ENCODE measurements at regions not wholly inside any gene's neighbourhood (a gene's known extent, or its start where the extent isn't known, plus 50 kb on each side); places are given as distances from the start of the nearest gene placed in this dataset.

DNA sequence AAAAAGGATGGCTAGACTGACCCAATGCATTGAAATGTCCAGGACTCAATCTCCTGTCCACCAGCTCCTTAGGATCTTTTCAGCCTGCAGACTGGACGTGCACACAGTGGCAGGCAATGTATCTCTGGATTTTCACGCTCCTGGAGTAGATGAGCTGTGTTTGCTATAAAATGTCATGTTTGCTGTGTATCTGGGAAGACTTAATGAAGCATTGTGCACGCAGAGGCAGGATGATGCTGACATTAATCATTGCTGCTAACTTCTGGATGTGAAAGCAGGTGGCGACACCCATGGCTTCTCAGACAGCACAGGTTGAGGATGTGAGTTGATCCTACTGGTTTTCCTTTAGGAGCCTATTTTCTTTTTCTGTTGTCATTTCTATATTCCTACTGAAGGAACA is 133.1 kb upstream of the PCSK2 start:
- DNase-seq (no peak), ATAC-seq (no peak)
- H3K4me1 Mint-ChIP-seq, result no peaks in the 10 kb centered on the region
- Histone ChIP-seq H3K36me3 (ENCODE audit: control insufficient read depth, insufficient read depth, low read length) (no peaks in the 10 kb centered on the region), H3K4me3 (ENCODE audit: low read length) (no peak overlapping the region), H3K27me3 (ENCODE audit: control insufficient read depth, insufficient read depth, low read length) (no peaks in the 10 kb centered on the region), H3K9me3 (ENCODE audit: control insufficient read depth, insufficient read depth, low read length) (peaks cover 4% of the 10 kb centered on the region), H3K4me1 (ENCODE audit: control insufficient read depth, insufficient read depth, low read length) (no peaks in the 10 kb centered on the region), H3K27ac (ENCODE audit: low read length) (no peak overlapping the region)
- no peak overlapping the region for H3K27ac Mint-ChIP-seq
- TF ChIP-seq, protein P1, sequence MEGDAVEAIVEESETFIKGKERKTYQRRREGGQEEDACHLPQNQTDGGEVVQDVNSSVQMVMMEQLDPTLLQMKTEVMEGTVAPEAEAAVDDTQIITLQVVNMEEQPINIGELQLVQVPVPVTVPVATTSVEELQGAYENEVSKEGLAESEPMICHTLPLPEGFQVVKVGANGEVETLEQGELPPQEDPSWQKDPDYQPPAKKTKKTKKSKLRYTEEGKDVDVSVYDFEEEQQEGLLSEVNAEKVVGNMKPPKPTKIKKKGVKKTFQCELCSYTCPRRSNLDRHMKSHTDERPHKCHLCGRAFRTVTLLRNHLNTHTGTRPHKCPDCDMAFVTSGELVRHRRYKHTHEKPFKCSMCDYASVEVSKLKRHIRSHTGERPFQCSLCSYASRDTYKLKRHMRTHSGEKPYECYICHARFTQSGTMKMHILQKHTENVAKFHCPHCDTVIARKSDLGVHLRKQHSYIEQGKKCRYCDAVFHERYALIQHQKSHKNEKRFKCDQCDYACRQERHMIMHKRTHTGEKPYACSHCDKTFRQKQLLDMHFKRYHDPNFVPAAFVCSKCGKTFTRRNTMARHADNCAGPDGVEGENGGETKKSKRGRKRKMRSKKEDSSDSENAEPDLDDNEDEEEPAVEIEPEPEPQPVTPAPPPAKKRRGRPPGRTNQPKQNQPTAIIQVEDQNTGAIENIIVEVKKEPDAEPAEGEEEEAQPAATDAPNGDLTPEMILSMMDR (IDR thresholded peaks at IDR 0.05), result no peak
- no peaks in the 10 kb centered on the region for H3K27me3 Mint-ChIP-seq (ENCODE audit: low read depth in 2 of 2)
- H3K36me3 Mint-ChIP-seq, result no peaks in the 10 kb centered on the region
- peaks cover 2 to 6% of the 10 kb centered on the region in 2 donors for H3K9me3 Mint-ChIP-seq
- H3K4me3 Mint-ChIP-seq, result no peak overlapping the region
- intact Hi-C loops (cut with micrococcal nuclease), result no loop called here
- 75% methylated on average over 4 of the region's 4 CpGs for WGBS (ENCODE audit: insufficient coverage)

DNA sequence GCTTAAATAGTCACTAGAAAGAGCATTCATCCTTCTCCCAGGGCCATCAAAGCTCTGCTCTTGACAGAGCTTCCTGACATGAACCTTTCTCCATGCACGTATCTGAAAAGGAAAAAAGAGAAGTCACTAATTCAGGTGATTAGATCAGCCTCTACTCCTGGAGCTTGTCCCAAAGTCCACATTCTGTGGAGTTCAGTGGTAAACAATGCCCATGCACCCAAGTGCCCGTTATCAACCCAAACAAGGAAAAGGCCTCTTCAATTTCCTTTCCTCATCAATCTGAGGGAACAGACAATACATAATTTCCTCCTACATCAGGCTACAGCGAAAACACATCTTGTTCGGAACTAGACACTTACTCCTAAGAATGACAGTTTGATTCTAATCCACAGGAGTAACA is 129.2 kb upstream of the PCSK2 start:
- Mint-ChIP-seq H3K36me3 (no peaks in the 10 kb centered on the region), H3K9me3 (peaks cover 4 to 5% of the 10 kb centered on the region in 2 donors), H3K4me3 (no peak overlapping the region), H3K27me3 (ENCODE audit: low read depth in 2 of 2) (no peaks in the 10 kb centered on the region), H3K4me1 (no peaks in the 10 kb centered on the region), H3K27ac (no peak overlapping the region)
- intact Hi-C loops (cut with micrococcal nuclease), result no loop called here
- Histone ChIP-seq H3K27me3 (ENCODE audit: control insufficient read depth, insufficient read depth, low read length) (no peaks in the 10 kb centered on the region), H3K36me3 (ENCODE audit: control insufficient read depth, insufficient read depth, low read length) (no peaks in the 10 kb centered on the region), H3K27ac (ENCODE audit: low read length) (no peak overlapping the region), H3K4me3 (ENCODE audit: low read length) (no peak overlapping the region), H3K9me3 (ENCODE audit: control insufficient read depth, insufficient read depth, low read length) (peaks cover 4% of the 10 kb centered on the region), H3K4me1 (ENCODE audit: control insufficient read depth, insufficient read depth, low read length) (no peaks in the 10 kb centered on the region)
- 11% methylated on average over 3 of the region's 4 CpGs for WGBS (ENCODE audit: insufficient coverage)
- TF ChIP-seq, protein P1 (IDR thresholded peaks at IDR 0.05), result no peak
- DNase-seq, result no peak
- ATAC-seq, result no peak

DNA sequence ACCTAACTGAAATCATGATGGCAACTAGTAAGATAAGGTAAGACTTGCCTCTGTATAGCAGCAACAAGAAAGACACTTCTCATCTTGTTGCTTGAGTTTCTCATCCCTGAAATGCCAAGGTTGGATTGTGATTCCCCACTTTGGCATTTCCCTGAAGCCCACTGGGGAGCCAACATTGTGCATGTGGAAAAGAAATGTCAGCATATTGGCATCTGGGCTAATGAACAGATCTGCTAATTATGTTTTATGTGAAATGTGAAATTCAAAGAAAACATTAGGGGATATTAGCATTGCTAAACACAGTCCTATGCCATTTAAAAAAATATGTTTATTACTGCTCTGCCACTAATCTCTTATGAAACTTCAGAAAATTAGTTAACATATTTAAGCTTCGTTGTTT is 126.3 kb upstream of the PCSK2 start:
- WGBS (ENCODE audit: insufficient coverage), result 100% methylated on average over 1 of the region's 1 CpG
- Mint-ChIP-seq H3K36me3 (no peaks in the 10 kb centered on the region), H3K4me1 (no peaks in the 10 kb centered on the region), H3K27ac (no peak overlapping the region), H3K4me3 (no peak overlapping the region), H3K27me3 (ENCODE audit: low read depth in 2 of 2) (no peaks in the 10 kb centered on the region), H3K9me3 (peaks cover 4 to 9% of the 10 kb centered on the region in 2 donors)
- ATAC-seq (no peak), DNase-seq (no peak)
- H3K27ac ChIP-seq (ENCODE audit: low read length), result no peak overlapping the region
- peaks cover 4% of the 10 kb centered on the region for H3K9me3 ChIP-seq (ENCODE audit: control insufficient read depth, insufficient read depth, low read length)
- intact Hi-C loops (cut with micrococcal nuclease), result no loop called here
- no peaks in the 10 kb centered on the region for H3K4me1 ChIP-seq (ENCODE audit: control insufficient read depth, insufficient read depth, low read length)
- no peak overlapping the region for H3K4me3 ChIP-seq (ENCODE audit: low read length)
- H3K27me3 ChIP-seq (ENCODE audit: control insufficient read depth, insufficient read depth, low read length), result no peaks in the 10 kb centered on the region
- TF ChIP-seq, protein P1 (IDR thresholded peaks at IDR 0.05), result no peak
- no peaks in the 10 kb centered on the region for H3K36me3 ChIP-seq (ENCODE audit: control insufficient read depth, insufficient read depth, low read length)

DNA sequence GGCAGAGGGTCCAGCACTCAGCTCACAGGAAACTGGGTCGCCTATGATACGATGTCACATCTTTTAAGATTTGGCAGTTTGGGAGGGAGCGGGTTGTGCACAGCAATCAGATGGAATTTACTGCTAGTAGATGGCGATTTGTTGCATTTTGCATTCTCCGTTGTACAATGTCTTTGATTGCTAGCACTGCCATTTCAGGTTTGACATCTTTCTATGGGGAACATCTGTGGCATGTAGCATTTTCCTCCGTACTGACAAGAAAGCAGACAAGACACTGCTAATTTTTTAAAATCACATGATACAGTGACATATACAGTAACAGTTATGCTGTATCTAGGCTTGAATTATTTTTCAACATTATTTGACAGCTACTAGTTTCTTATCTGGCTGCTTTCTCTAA is 119.7 kb upstream of the PCSK2 start:
- H3K9me3 Mint-ChIP-seq, result peaks cover 0 to 6% of the 10 kb centered on the region in 2 donors
- TF ChIP-seq, protein P1 (IDR thresholded peaks at IDR 0.05), result no peak

More for the DNA sequence above, 119.7 kb upstream of the PCSK2 start:
- intact Hi-C loops (cut with micrococcal nuclease), result no loop called here
- no peak overlapping the region for H3K27ac ChIP-seq (ENCODE audit: low read length)
- H3K9me3 ChIP-seq (ENCODE audit: control insufficient read depth, insufficient read depth, low read length), result no peaks in the 10 kb centered on the region
- DNase-seq, result no peak
- H3K4me1 ChIP-seq (ENCODE audit: control insufficient read depth, insufficient read depth, low read length), result no peaks in the 10 kb centered on the region
- no peaks in the 10 kb centered on the region for H3K4me1 Mint-ChIP-seq
- 95% methylated on average over 6 of the region's 6 CpGs for WGBS (ENCODE audit: insufficient coverage)
- H3K27me3 Mint-ChIP-seq (ENCODE audit: low read depth in 2 of 2), result no peaks in the 10 kb centered on the region
- no peaks in the 10 kb centered on the region for H3K36me3 ChIP-seq (ENCODE audit: control insufficient read depth, insufficient read depth, low read length)
- H3K27ac Mint-ChIP-seq, result no peak overlapping the region
- no peaks in the 10 kb centered on the region for H3K36me3 Mint-ChIP-seq
- no peak for ATAC-seq
- H3K4me3 Mint-ChIP-seq, result no peak overlapping the region
- H3K27me3 ChIP-seq (ENCODE audit: control insufficient read depth, insufficient read depth, low read length), result no peaks in the 10 kb centered on the region
- no peak overlapping the region for H3K4me3 ChIP-seq (ENCODE audit: low read length)

All from natural killer cell (primary cell).